ENCODE measurements at regions not wholly inside any gene's neighbourhood (a gene's known extent, or its start where the extent isn't known, plus 50 kb on each side); places are given as distances from the start of the nearest gene placed in this dataset.

GRCh38 chr12:86414201-86414600 lies 158.0 kb upstream of the MGAT4C start:
- Histone ChIP-seq H3K27me3 (no peaks in the 10 kb centered on the region), H3K4me1 (no peaks in the 10 kb centered on the region), H3K36me3 (no peaks in the 10 kb centered on the region), H3K4me3 (no peak overlapping the region), H3K9me3 (peaks cover 0 to 10% of the 10 kb centered on the region in 2 donors), H3K27ac (no peak overlapping the region)
- 82 to 85% methylated on average over 3 of the region's 3 CpGs for WGBS, 2 donors (ENCODE audit: low coverage in 1 of 2)
- in situ Hi-C loops (cut with MboI; ENCODE audit: low pct_ligation_motif_present in 1 of 4, low pct_unique_long_range_greater_than_20kb in 1 of 4, low sequenced_read_pairs in 3 of 4), result no loop called here
- DNase-seq, result no peak
- TF ChIP-seq CTCF (IDR thresholded peaks at IDR 0.05), result no peak
- TF ChIP-seq EP300 (IDR thresholded peaks at IDR 0.05; ENCODE audit: low read depth), result no peak
- TF ChIP-seq POLR2A (IDR thresholded peaks at IDR 0.05), result no peak
- TF ChIP-seq POLR2AphosphoS5 (IDR thresholded peaks at IDR 0.05), result no peak
- intact Hi-C loops (cut with DNase I; ENCODE audit: low total_unique reads), result no loop called here

GRCh38 chr12:86411710-86412109 lies 155.5 kb upstream of the MGAT4C start:
- peaks cover 0 to 10% of the 10 kb centered on the region in 2 donors for H3K9me3 ChIP-seq
- DNase-seq, result no peak
- no peaks in the 10 kb centered on the region for H3K27me3 ChIP-seq
- H3K27ac ChIP-seq, result no peak overlapping the region
- in situ Hi-C loops (cut with MboI; ENCODE audit: low pct_ligation_motif_present in 1 of 4, low pct_unique_long_range_greater_than_20kb in 1 of 4, low sequenced_read_pairs in 3 of 4) (no loop called here), intact Hi-C loops (cut with DNase I; ENCODE audit: low total_unique reads) (no loop called here)
- H3K36me3 ChIP-seq, result no peaks in the 10 kb centered on the region
- no peaks in the 10 kb centered on the region for H3K4me1 ChIP-seq
- TF ChIP-seq POLR2AphosphoS5 (IDR thresholded peaks at IDR 0.05), result no peak
- TF ChIP-seq CTCF (IDR thresholded peaks at IDR 0.05), result no peak
- TF ChIP-seq EP300 (IDR thresholded peaks at IDR 0.05; ENCODE audit: low read depth), result no peak
- no peak for TF ChIP-seq POLR2A (IDR thresholded peaks at IDR 0.05)
- 56 to 60% methylated on average over 1 to 3 of the region's 3 CpGs for whole genome bisulfite sequencing, 2 donors (ENCODE audit: low coverage in 1 of 2)
- H3K4me3 ChIP-seq, result no peak overlapping the region

- intact Hi-C loops (cut with DNase I; ENCODE audit: low total_unique reads), result no loop called here
- in situ Hi-C loops (cut with MboI; ENCODE audit: low pct_ligation_motif_present in 1 of 4, low pct_unique_long_range_greater_than_20kb in 1 of 4, low sequenced_read_pairs in 3 of 4), result no loop called here
- Histone ChIP-seq H3K27me3 (no peaks in the 10 kb centered on the region), H3K36me3 (no peaks in the 10 kb centered on the region), H3K4me1 (no peaks in the 10 kb centered on the region), H3K9me3 (peaks cover 0 to 10% of the 10 kb centered on the region in 2 donors), H3K27ac (no peak overlapping the region), H3K4me3 (no peak overlapping the region)
- 62 to 78% methylated on average over 5 of the region's 5 CpGs for WGBS, 2 donors (ENCODE audit: low coverage in 1 of 2)
- TF ChIP-seq POLR2A (IDR thresholded peaks at IDR 0.05) (no peak), POLR2AphosphoS5 (IDR thresholded peaks at IDR 0.05) (no peak), EP300 (IDR thresholded peaks at IDR 0.05; ENCODE audit: low read depth) (no peak), CTCF (IDR thresholded peaks at IDR 0.05) (no peak)
- DNase-seq, result no peak
Observed at GRCh38 chr12:86407620-86408208, 151.5 kb upstream of the MGAT4C start.

GRCh38 chr12:86389949-86390348 lies 133.8 kb upstream of the MGAT4C start:
- Histone ChIP-seq H3K4me1 (no peaks in the 10 kb centered on the region), H3K9me3 (no peaks in the 10 kb centered on the region), H3K27me3 (no peaks in the 10 kb centered on the region), H3K27ac (no peak overlapping the region), H3K36me3 (no peaks in the 10 kb centered on the region), H3K4me3 (no peak overlapping the region)
- intact Hi-C loops (cut with DNase I; ENCODE audit: low total_unique reads) (no loop called here), in situ Hi-C loops (cut with MboI; ENCODE audit: low pct_ligation_motif_present in 1 of 4, low pct_unique_long_range_greater_than_20kb in 1 of 4, low sequenced_read_pairs in 3 of 4) (no loop called here)
- TF ChIP-seq EP300 (IDR thresholded peaks at IDR 0.05; ENCODE audit: low read depth) (no peak), POLR2AphosphoS5 (IDR thresholded peaks at IDR 0.05) (no peak), CTCF (IDR thresholded peaks at IDR 0.05) (no peak), POLR2A (IDR thresholded peaks at IDR 0.05) (no peak)
- WGBS, 2 donors (ENCODE audit: low coverage in 1 of 2), result 80 to 82% methylated on average over 2 of the region's 2 CpGs
- DNase-seq, result no peak

Measured in transverse colon (tissue), 4 donors.